PFSK-1 (cell line): ENCODE measurements at regions not wholly inside any gene's neighbourhood (a gene's known extent, or its start where the extent isn't known, plus 50 kb on each side); places are given as distances from the start of the nearest gene placed in this dataset.

ENCODE experiments used
- FOXP2 ChIP-seq: optimal IDR thresholded peaks from 2 replicates; pipeline ENCODE3; 2011; ENCODE audit warnings: borderline replicate concordance, control low read depth, inconsistent platforms; ENCODE audit not compliant: insufficient read depth; ENCODE audit errors: extremely low read length, extremely low read depth
- POLR2AphosphoS5 ChIP-seq: IDR thresholded peaks from 2 replicates; pipeline ENCODE4 v1.6.1; 2012; ENCODE audit warnings: low read depth, mild to moderate bottlenecking, control low read depth, low read length, moderate library complexity
- REST ChIP-seq, 2 experiments: IDR thresholded peaks; 2 replicates each; pipeline versions ENCODE4 v1.6.1 to v1.8.0; 2011 to 2012; ENCODE audit warnings: low read depth in 2 of 2, low read length in 2 of 2, control low read depth in 1 of 2, inconsistent platforms in 1 of 2, mild to moderate bottlenecking in 1 of 2, moderate library complexity in 1 of 2; ENCODE audit not compliant: insufficient read depth in 1 of 2
- SIN3A ChIP-seq: IDR thresholded peaks from 2 replicates; pipeline ENCODE4 v1.6.1; 2012; ENCODE audit warnings: mild to moderate bottlenecking, low read length, moderate library complexity, borderline replicate concordance; ENCODE audit not compliant: insufficient read depth
- TAF1 ChIP-seq: IDR thresholded peaks from 2 replicates; pipeline ENCODE4 v1.6.1; 2012; ENCODE audit warnings: low read length, control low read depth, borderline replicate concordance; ENCODE audit not compliant: insufficient read depth

GRCh38 chr14:97066068-97066899 lies 269.1 kb downstream of the VRK1 start:
- TF ChIP-seq TAF1, result no peak
- TF ChIP-seq POLR2AphosphoS5, result no peak
- TF ChIP-seq FOXP2, result no peak
- TF ChIP-seq SIN3A, result no peak
- no peak for TF ChIP-seq REST (IDR thresholded peaks at IDR 0.05; ENCODE audit: insufficient read depth in 1 of 2, low read depth in 2 of 2, low read length in 2 of 2)

- no peak for TF ChIP-seq FOXP2
- TF ChIP-seq SIN3A, result no peak
- TF ChIP-seq TAF1, result no peak
- TF ChIP-seq POLR2AphosphoS5, result no peak
- no peak for TF ChIP-seq REST (IDR thresholded peaks at IDR 0.05; ENCODE audit: insufficient read depth in 1 of 2, low read depth in 2 of 2, low read length in 2 of 2)
These were observed 273.1 kb downstream of the VRK1 start for GRCh38 chr14:97070259-97070658.

DNA sequence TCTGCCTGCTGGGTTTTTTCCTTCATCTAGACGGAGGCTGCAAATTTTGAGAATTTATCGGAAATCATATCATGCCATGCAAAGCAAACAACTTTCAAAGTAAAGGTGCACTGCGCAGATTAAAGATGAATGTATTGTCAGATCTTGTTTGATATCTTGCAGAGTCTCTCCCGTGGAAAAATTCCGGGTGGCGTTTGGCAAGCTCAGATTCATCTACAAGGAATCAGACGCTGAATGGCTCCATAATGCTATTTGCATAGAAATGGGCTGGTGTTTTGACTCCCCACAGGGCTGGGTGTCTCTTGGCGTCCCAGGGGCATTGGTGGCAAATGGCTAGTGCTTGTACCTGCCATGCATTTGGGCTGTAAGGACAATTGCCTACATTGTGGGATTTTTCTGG lies 274.0 kb downstream of the VRK1 start:
- TF ChIP-seq FOXP2, result no peak
- TF ChIP-seq TAF1, result no peak
- TF ChIP-seq SIN3A, result no peak
- TF ChIP-seq REST (IDR thresholded peaks at IDR 0.05; ENCODE audit: insufficient read depth in 1 of 2, low read depth in 2 of 2, low read length in 2 of 2), result no peak
- no peak for TF ChIP-seq POLR2AphosphoS5

GRCh38 chr14:97073622-97074021 lies 276.4 kb downstream of the VRK1 start:
- TF ChIP-seq POLR2AphosphoS5, result no peak
- TF ChIP-seq FOXP2, result no peak
- no peak for TF ChIP-seq TAF1
- TF ChIP-seq SIN3A, result no peak

- TF ChIP-seq FOXP2, result no peak
- TF ChIP-seq TAF1, result no peak
- no peak for TF ChIP-seq POLR2AphosphoS5
- TF ChIP-seq REST (IDR thresholded peaks at IDR 0.05; ENCODE audit: insufficient read depth in 1 of 2, low read depth in 2 of 2, low read length in 2 of 2), result no peak
- TF ChIP-seq SIN3A, result no peak
These were observed 277.3 kb downstream of the VRK1 start for GRCh38 chr14:97074456-97074855.
